ENCODE measurements at regions not wholly inside any gene's neighbourhood (a gene's known extent, or its start where the extent isn't known, plus 50 kb on each side); places are given as distances from the start of the nearest gene placed in this dataset.

DNA sequence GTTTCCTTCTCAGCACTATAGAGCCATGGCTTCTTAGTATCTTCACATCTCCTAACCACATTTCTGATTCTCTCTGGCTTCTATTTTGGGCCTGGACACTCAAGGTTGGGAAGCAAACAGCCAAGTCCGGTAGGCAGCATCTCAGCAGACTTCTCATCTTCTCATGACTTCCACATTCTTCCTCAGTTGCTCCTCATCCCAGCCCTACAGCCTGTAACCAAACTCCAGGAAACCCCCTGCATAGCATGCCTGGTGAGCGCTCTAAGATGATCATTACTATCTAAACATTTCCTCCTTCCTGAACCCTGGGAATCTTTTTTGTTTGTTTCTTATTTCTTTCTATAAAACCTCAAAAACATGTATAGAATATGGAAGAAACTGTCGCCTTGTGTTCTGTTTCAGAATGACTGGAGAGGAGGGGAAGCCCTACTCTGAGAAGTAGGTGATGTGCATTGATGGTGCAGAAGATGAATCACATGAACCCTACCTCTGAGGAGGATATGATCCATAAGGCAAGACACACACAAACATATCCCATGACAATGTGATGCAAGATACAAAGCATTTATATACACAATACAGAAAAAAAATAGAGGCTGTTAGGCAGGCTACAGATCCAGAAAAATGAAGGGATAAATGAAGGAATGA, 219.8 kb upstream of the GYPA start:
- no peak overlapping the region for H2BK15ac ChIP-seq (ENCODE audit: low read depth, low read length)
- no peaks in the 10 kb centered on the region; the same call in 1 of the 2 replicates for H3K27me3 Mint-ChIP-seq (ENCODE audit: low read depth)
- no peak overlapping the region for H3K27ac ChIP-seq (ENCODE audit: insufficient read length, low read depth, low read length)
- H2AK5ac ChIP-seq (ENCODE audit: insufficient read length, low read length) = no peak overlapping the region
- no peak overlapping the region for H3K4me3 Mint-ChIP-seq
- H3K9ac ChIP-seq (ENCODE audit: extremely low read depth, insufficient read length, low read length) = no peak overlapping the region
- H3K4ac ChIP-seq (ENCODE audit: low read depth, low read length) = no peak overlapping the region
- no CpG with 5 or more reads among the region's 3 CpGs for WGBS (ENCODE audit: extremely low coverage, insufficient read length, low lambda C conversion rate)
- H3K23me2 ChIP-seq (ENCODE audit: insufficient read length, low read depth, low read length, poor library complexity, severe bottlenecking) = peaks cover 3% of the 10 kb centered on the region
- H3K23ac ChIP-seq (ENCODE audit: insufficient read length, low read depth, low read length) = no peak overlapping the region
- no peaks in the 10 kb centered on the region for H4K20me1 ChIP-seq (ENCODE audit: control insufficient read depth, insufficient read depth, insufficient read length)
- no peaks in the 10 kb centered on the region for H3K36me3 Mint-ChIP-seq (ENCODE audit: insufficient read depth in 1 of 3, low read depth in 3 of 3)
- no peak overlapping the region for H4K91ac ChIP-seq (ENCODE audit: insufficient read length, low read depth, low read length)
- H2BK20ac ChIP-seq (ENCODE audit: low read depth, low read length, poor library complexity, severe bottlenecking) = no peak overlapping the region
- no peaks in the 10 kb centered on the region for H3K27me3 ChIP-seq (ENCODE audit: insufficient read depth, low read length)
- DNase-seq = no peak
- no peak overlapping the region for H2BK120ac ChIP-seq (ENCODE audit: low read depth, low read length, poor library complexity, severe bottlenecking)
- peaks cover 2% of the 10 kb centered on the region for H3K4me1 ChIP-seq (ENCODE audit: insufficient read depth, low read length)
- H4K5ac ChIP-seq (ENCODE audit: insufficient read length, low read depth, low read length) = no peak overlapping the region
- TF ChIP-seq, protein P1, sequence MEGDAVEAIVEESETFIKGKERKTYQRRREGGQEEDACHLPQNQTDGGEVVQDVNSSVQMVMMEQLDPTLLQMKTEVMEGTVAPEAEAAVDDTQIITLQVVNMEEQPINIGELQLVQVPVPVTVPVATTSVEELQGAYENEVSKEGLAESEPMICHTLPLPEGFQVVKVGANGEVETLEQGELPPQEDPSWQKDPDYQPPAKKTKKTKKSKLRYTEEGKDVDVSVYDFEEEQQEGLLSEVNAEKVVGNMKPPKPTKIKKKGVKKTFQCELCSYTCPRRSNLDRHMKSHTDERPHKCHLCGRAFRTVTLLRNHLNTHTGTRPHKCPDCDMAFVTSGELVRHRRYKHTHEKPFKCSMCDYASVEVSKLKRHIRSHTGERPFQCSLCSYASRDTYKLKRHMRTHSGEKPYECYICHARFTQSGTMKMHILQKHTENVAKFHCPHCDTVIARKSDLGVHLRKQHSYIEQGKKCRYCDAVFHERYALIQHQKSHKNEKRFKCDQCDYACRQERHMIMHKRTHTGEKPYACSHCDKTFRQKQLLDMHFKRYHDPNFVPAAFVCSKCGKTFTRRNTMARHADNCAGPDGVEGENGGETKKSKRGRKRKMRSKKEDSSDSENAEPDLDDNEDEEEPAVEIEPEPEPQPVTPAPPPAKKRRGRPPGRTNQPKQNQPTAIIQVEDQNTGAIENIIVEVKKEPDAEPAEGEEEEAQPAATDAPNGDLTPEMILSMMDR (conservative IDR thresholded peaks at IDR 0.05) = no peak
- no peaks in the 10 kb centered on the region for H3K9me3 ChIP-seq (ENCODE audit: control insufficient read depth, low read depth, low read length)
- H4K8ac ChIP-seq (replicated peaks; ENCODE audit: insufficient read length, low read depth, low read length) = no peak overlapping the region
- no peak overlapping the region for H2BK5ac ChIP-seq (ENCODE audit: insufficient read length, low read length)
- no peak overlapping the region for H3K27ac Mint-ChIP-seq
- no peak overlapping the region for H3K18ac ChIP-seq (ENCODE audit: insufficient read length, low read depth, low read length)
- no peak overlapping the region for H3K4me2 ChIP-seq (ENCODE audit: insufficient read depth, insufficient read length, low read length)
- H3K56ac ChIP-seq (ENCODE audit: insufficient read length, low read depth, low read length) = no peak overlapping the region
- H3K14ac ChIP-seq (ENCODE audit: insufficient read depth, low read length) = no peak overlapping the region
- H2BK12ac ChIP-seq (ENCODE audit: insufficient read length, low read depth, low read length) = no peak overlapping the region
- no peaks in the 10 kb centered on the region for H3K79me1 ChIP-seq (ENCODE audit: insufficient read depth, low read depth, low read length, poor library complexity, severe bottlenecking)
- no peak overlapping the region for H2AFZ ChIP-seq (ENCODE audit: low read length)
- H3K4me1 Mint-ChIP-seq = peaks cover 23% of the 10 kb centered on the region in 2 experiments
- H3T11ph ChIP-seq (ENCODE audit: low read length) = no peak overlapping the region
- H3K79me2 ChIP-seq (ENCODE audit: insufficient read depth, low read length) = no peaks in the 10 kb centered on the region
- H3K9me3 Mint-ChIP-seq = no peaks in the 10 kb centered on the region
